ENCODE measurements at regions not wholly inside any gene's neighbourhood (a gene's known extent, or its start where the extent isn't known, plus 50 kb on each side); places are given as distances from the start of the nearest gene placed in this dataset.

DNA sequence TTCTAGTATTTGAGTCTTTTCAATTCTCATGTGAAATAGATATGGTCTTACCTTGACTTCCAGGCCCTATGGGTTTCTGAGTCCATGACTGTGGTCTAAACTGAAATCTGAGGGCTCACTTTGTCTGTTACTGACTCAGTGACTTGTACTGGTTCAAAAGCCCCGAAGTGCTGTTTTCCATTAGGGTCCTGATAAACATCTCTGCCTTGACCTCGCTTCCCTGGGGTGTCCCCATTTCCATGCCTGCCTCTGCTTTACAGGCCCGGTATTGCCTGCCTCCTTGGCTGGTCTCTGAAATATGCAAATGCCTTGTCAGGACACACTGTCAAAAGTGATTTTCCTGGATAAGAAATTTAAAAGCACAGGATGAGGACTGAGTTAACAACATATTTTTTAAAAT, 538.8 kb downstream of the SOCS6 start:
- Histone ChIP-seq H3K27me3 (ENCODE audit: control insufficient read depth, insufficient read depth, low read length) (no peaks in the 10 kb centered on the region), H3K4me1 (ENCODE audit: control insufficient read depth in 2 of 3, insufficient read depth in 2 of 3, low read depth in 1 of 3, low read length in 3 of 3) (no peaks in the 10 kb centered on the region), H3K27ac (ENCODE audit: low read depth in 2 of 2, low read length in 2 of 2) (no peak overlapping the region), H3K36me3 (ENCODE audit: control insufficient read depth in 2 of 3, insufficient read depth in 3 of 3, low read length in 3 of 3) (no peaks in the 10 kb centered on the region), H3K9ac (ENCODE audit: low read length in 3 of 3) (no peak overlapping the region), H3K4me3 (ENCODE audit: low read length in 3 of 3) (no peak overlapping the region), H3K9me3 (ENCODE audit: control insufficient read depth in 2 of 3, insufficient read depth in 1 of 3, low read length in 3 of 3) (no peaks in the 10 kb centered on the region)
- FAIRE-seq (no peak), DNase-seq (no peak)
- TF ChIP-seq, protein P1, sequence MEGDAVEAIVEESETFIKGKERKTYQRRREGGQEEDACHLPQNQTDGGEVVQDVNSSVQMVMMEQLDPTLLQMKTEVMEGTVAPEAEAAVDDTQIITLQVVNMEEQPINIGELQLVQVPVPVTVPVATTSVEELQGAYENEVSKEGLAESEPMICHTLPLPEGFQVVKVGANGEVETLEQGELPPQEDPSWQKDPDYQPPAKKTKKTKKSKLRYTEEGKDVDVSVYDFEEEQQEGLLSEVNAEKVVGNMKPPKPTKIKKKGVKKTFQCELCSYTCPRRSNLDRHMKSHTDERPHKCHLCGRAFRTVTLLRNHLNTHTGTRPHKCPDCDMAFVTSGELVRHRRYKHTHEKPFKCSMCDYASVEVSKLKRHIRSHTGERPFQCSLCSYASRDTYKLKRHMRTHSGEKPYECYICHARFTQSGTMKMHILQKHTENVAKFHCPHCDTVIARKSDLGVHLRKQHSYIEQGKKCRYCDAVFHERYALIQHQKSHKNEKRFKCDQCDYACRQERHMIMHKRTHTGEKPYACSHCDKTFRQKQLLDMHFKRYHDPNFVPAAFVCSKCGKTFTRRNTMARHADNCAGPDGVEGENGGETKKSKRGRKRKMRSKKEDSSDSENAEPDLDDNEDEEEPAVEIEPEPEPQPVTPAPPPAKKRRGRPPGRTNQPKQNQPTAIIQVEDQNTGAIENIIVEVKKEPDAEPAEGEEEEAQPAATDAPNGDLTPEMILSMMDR (IDR thresholded peaks at IDR 0.05; ENCODE audit: borderline replicate concordance, extremely low read depth, insufficient read depth): no peak
- intact Hi-C loops (cut with DNase I): no loop called here

DNA sequence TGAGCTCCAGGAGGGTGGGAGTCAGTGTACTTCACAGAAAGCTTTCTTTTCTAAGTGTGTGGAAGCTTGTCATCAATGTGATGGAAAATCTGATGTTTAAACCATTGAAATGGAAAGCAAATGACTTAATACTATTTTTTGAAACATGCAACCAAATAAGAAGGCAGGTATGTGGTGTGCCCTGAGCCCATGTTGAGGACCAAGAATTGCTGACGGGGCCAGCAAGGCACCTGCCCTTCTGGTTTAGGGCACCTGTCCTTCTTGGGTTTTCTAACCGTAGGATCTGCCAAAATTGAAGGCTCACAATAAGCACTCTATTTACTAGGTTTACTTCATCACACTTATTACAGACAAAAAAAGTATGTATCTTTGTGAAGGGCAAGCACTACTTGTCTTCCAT, 537.7 kb downstream of the SOCS6 start:
- no peak for DNase-seq
- Histone ChIP-seq H3K27me3 (ENCODE audit: control insufficient read depth, insufficient read depth, low read length) (no peaks in the 10 kb centered on the region), H3K9ac (ENCODE audit: low read length in 3 of 3) (no peak overlapping the region), H3K4me1 (ENCODE audit: control insufficient read depth in 2 of 3, insufficient read depth in 2 of 3, low read depth in 1 of 3, low read length in 3 of 3) (no peaks in the 10 kb centered on the region), H3K36me3 (ENCODE audit: control insufficient read depth in 2 of 3, insufficient read depth in 3 of 3, low read length in 3 of 3) (no peaks in the 10 kb centered on the region), H3K9me3 (ENCODE audit: control insufficient read depth in 2 of 3, insufficient read depth in 1 of 3, low read length in 3 of 3) (no peaks in the 10 kb centered on the region), H3K27ac (ENCODE audit: low read depth in 2 of 2, low read length in 2 of 2) (no peak overlapping the region), H3K4me3 (ENCODE audit: low read length in 3 of 3) (no peak overlapping the region)
- intact Hi-C loops (cut with DNase I): no loop called here
- TF ChIP-seq, protein P1 (IDR thresholded peaks at IDR 0.05; ENCODE audit: borderline replicate concordance, extremely low read depth, insufficient read depth): no peak
- no peak for FAIRE-seq

DNA sequence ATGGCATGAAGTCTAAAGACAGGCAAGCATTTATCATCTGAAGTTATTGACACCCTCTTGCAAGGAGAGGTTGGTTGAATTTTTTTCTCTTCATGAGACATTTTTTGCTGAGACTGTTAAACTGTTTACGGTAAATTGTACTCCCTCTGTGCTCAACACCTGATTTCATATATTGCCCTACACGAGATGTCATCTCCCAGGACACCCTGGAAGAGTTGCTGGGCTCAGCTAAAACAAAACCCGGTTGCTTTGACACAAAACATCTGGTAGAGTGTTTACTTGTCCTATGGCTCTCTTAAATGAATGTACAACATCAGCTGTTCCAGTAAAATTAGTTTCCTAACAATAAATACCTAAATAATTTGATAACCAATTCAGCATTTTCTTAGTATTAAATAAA, 533.8 kb downstream of the SOCS6 start:
- H3K4me1 ChIP-seq (ENCODE audit: control insufficient read depth in 2 of 3, insufficient read depth in 2 of 3, low read depth in 1 of 3, low read length in 3 of 3): no peaks in the 10 kb centered on the region
- no peaks in the 10 kb centered on the region for H3K9me3 ChIP-seq (ENCODE audit: control insufficient read depth in 2 of 3, insufficient read depth in 1 of 3, low read length in 3 of 3)
- DNase-seq: peak in 1 of 5 donors; percentile 23
- TF ChIP-seq, protein P1 (IDR thresholded peaks at IDR 0.05; ENCODE audit: borderline replicate concordance, extremely low read depth, insufficient read depth): no peak
- H3K4me3 ChIP-seq (ENCODE audit: low read length in 3 of 3): no peak overlapping the region
- intact Hi-C loops (cut with DNase I): no loop called here
- no peaks in the 10 kb centered on the region for H3K27me3 ChIP-seq (ENCODE audit: control insufficient read depth, insufficient read depth, low read length)
- H3K27ac ChIP-seq (ENCODE audit: low read depth in 2 of 2, low read length in 2 of 2): no peak overlapping the region
- no peak for FAIRE-seq
- no peak overlapping the region for H3K9ac ChIP-seq (ENCODE audit: low read length in 3 of 3)
- no peaks in the 10 kb centered on the region for H3K36me3 ChIP-seq (ENCODE audit: control insufficient read depth in 2 of 3, insufficient read depth in 3 of 3, low read length in 3 of 3)

DNA sequence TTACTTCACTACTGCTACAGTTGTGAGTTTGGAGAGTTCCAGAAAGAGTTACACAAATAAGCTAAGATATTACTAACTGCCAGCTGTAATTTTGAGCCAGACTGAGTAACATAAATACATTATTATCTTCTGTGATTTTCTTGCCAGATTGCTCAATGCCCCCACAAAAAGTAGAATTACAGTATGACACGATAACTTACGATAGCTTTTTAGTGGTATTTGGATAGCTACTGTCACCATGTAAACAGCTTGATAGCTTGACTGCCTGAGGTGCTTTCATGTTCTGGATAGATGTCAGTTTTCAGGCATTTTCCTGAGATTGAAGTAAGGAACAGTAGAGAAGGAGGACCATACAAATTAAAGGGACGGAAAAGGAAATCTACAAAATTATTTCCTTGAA, 533.3 kb downstream of the SOCS6 start:
- no peak for DNase-seq
- Histone ChIP-seq H3K4me3 (ENCODE audit: low read length in 3 of 3) (no peak overlapping the region), H3K4me1 (ENCODE audit: control insufficient read depth in 2 of 3, insufficient read depth in 2 of 3, low read depth in 1 of 3, low read length in 3 of 3) (no peaks in the 10 kb centered on the region), H3K9me3 (ENCODE audit: control insufficient read depth in 2 of 3, insufficient read depth in 1 of 3, low read length in 3 of 3) (no peaks in the 10 kb centered on the region), H3K27ac (ENCODE audit: low read depth in 2 of 2, low read length in 2 of 2) (no peak overlapping the region), H3K27me3 (ENCODE audit: control insufficient read depth, insufficient read depth, low read length) (no peaks in the 10 kb centered on the region), H3K36me3 (ENCODE audit: control insufficient read depth in 2 of 3, insufficient read depth in 3 of 3, low read length in 3 of 3) (no peaks in the 10 kb centered on the region), H3K9ac (ENCODE audit: low read length in 3 of 3) (no peak overlapping the region)
- TF ChIP-seq, protein P1 (IDR thresholded peaks at IDR 0.05; ENCODE audit: borderline replicate concordance, extremely low read depth, insufficient read depth): no peak
- FAIRE-seq: no peak
- intact Hi-C loops (cut with DNase I): no loop called here
